ENCODE measurements at regions not wholly inside any gene's neighbourhood (a gene's known extent, or its start where the extent isn't known, plus 50 kb on each side); places are given as distances from the start of the nearest gene placed in this dataset.

GRCh38 chr7:28231176-28231575 lies 50.6 kb upstream of the JAZF1 start:
- DNase-seq (ENCODE audit: low read depth) = no peak
- no peak overlapping the region for H3K4me3 ChIP-seq (ENCODE audit: low read depth, low read length)
- no peak for TF ChIP-seq CTCF (IDR thresholded peaks at IDR 0.05; ENCODE audit: control insufficient read depth, extremely low read depth, insufficient read depth)

DNA sequence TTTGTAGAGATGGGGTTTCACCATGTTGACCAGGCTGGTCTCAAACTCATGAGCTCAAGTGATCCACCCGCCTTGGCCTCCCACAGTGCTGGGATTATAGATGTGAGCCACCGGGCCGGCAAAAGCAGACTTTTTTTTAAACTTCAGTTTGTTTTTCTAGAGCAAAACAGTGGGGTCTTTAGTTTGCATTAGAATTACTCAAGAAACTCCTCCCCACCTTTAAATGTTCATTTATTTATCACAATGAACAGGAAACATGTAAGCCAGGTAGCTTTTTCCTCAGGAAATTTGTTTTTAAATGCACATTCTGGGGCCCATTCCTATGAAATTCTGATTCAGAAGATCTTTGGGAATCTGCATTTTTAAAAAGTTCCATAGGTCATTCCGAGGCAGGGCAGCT lies 56.0 kb upstream of the JAZF1 start:
- DNase-seq (ENCODE audit: low read depth) = no peak
- no peak overlapping the region for H3K4me3 ChIP-seq (ENCODE audit: low read depth, low read length)
- no peak for TF ChIP-seq CTCF (IDR thresholded peaks at IDR 0.05; ENCODE audit: control insufficient read depth, extremely low read depth, insufficient read depth)

DNA sequence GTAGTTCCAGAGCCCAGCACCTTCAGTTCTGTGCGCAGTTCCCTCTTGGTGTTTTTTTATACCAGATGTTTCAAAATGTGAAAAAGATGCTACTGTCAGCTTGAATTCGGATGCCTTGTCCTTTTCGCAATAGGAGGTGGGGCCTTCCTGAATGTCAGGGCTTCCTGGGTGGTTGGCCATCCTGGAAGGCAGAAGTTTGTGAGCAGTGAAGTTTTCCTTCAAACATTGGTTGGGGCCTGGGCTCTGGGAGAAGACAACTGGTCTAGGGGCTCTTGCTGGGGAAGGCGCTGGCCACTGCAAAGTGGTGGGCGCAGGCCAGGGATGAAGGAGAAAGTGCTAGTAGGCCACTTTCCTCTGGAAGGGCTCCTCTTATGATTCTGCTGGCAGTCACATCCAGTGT lies 56.8 kb upstream of the JAZF1 start:
- no peak overlapping the region for H3K4me3 ChIP-seq (ENCODE audit: low read depth, low read length)
- no peak for DNase-seq (ENCODE audit: low read depth)
- no peak for TF ChIP-seq CTCF (IDR thresholded peaks at IDR 0.05; ENCODE audit: control insufficient read depth, extremely low read depth, insufficient read depth)

DNA sequence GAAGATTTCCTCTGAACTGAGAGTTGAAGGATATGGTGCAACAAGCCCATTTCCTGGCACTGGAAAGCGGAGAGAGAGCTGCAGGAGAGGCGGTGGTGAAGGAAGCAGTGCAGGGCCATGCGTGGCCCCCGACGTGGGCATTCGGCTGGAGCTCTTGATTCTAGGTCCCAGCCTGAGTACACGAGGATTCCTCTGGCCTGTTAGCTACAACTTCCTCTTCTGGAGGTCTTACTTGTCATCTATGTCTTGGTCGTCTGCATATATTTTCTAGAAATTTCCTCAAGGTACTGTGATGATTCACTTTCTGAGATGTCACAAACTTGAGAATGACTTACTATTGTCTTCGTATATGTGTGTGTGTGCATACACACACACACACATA lies 59.2 kb upstream of the JAZF1 start:
- H3K4me3 ChIP-seq (ENCODE audit: low read depth, low read length) = no peak overlapping the region
- TF ChIP-seq CTCF (IDR thresholded peaks at IDR 0.05; ENCODE audit: control insufficient read depth, extremely low read depth, insufficient read depth) = no peak
- DNase-seq (ENCODE audit: low read depth) = no peak

- no peak for TF ChIP-seq CTCF (IDR thresholded peaks at IDR 0.05; ENCODE audit: control insufficient read depth, extremely low read depth, insufficient read depth)
- no peak overlapping the region for H3K4me3 ChIP-seq (ENCODE audit: low read depth, low read length)
These were observed 59.9 kb upstream of the JAZF1 start for GRCh38 chr7:28240481-28240880.

GRCh38 chr7:28243861-28244260 lies 63.3 kb upstream of the JAZF1 start:
- no peak overlapping the region for H3K4me3 ChIP-seq (ENCODE audit: low read depth, low read length)
- DNase-seq (ENCODE audit: low read depth) = no peak
- TF ChIP-seq CTCF (IDR thresholded peaks at IDR 0.05; ENCODE audit: control insufficient read depth, extremely low read depth, insufficient read depth) = no peak

More at GRCh38 chr7:28240481-28240880, 59.9 kb upstream of the JAZF1 start:
- DNase-seq (ENCODE audit: low read depth) = no peak

DNA sequence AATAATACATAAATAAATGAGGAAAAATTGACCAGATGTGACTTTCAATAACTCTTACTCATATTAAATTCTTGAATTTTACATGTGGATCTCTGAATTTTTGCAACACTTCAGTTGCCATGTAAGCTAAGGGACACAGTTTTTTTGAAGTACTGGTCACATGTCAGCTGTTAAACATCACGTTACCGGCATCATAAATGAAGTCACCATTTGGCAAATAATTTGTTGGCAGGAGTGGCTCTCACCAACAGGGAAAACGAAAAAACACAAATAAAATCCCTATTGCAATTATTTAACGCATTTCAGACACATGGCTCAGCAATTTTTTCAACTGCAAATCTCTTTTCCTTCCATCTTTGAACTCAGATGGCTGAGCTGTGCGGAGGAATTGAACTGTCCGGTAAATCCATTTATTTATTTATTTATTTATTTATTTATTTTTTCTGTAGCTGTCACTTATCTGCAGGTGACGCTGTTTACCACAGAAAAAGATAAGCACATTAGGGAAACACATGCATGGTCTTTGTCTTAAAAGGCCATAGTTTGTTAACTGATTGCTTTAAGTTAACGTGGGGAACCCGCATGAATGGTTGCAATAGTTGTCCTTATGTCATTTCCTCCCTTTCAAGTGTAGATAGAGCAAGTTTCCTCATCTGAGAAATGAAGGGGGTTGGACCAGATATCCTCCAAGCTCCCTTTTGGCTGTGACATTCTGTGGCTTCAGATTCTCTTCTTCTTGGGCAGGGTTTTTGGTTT lies 64.7 kb upstream of the JAZF1 start:
- H3K4me3 ChIP-seq (ENCODE audit: low read depth, low read length) = no peak overlapping the region
- peak; percentile 48 for DNase-seq (ENCODE audit: low read depth)
- no peak for TF ChIP-seq CTCF (IDR thresholded peaks at IDR 0.05; ENCODE audit: control insufficient read depth, extremely low read depth, insufficient read depth)

All from LNCaP clone FGC (cell line).